ENCODE measurements at regions not wholly inside any gene's neighbourhood (a gene's known extent, or its start where the extent isn't known, plus 50 kb on each side); places are given as distances from the start of the nearest gene placed in this dataset.

DNA sequence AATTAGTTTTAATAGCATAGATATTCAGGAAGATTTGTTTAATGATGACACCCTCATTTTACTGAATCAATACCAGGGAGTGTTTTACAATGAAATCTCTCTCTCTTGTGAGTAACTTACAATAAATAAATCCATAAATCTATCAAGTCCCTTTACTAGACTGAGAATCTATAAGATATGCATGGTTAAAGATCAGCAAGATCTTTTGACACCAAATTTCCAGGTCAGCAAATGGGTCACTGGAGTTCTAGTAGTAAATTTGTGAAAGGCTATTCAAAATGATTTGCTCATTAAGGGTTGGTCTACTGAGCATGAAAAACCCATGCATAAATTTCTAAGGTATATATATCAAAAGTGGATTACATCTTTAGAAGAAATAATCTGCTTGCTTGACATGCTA, 512.1 kb upstream of the ITGA1 start:
- no peak for TF ChIP-seq GATA2 (IDR thresholded peaks at IDR 0.05; ENCODE audit: low read depth, low read length)
- no peak for TF ChIP-seq GATA3 (IDR thresholded peaks at IDR 0.05; ENCODE audit: low read depth, low read length)

All from SH-SY5Y (cell line).